Tibial nerve (tissue), 4 donors: ENCODE measurements at regions not wholly inside any gene's neighbourhood (a gene's known extent, or its start where the extent isn't known, plus 50 kb on each side); places are given as distances from the start of the nearest gene placed in this dataset.

Source experiments
- DNase-seq, 2 donors: peaks; one replicate each; pipeline ENCODE4 v3.0.0-alpha.2; 2019; ENCODE audit warnings: low spot score in 2 of 2
- H3K27ac ChIP-seq, 4 donors: fragments of 200-600 bp; sonication (generic) in 3 of 4; one replicate each; pipeline ENCODE4 v1.5.1; 2017 to 2019; ENCODE audit warnings: mild to moderate bottlenecking in 1 of 4
- H3K27me3 ChIP-seq, 2 donors: fragments of 200-600 bp; sonication (generic) in 1 of 2; one replicate each; pipeline versions ENCODE4 v1.5.1 to v1.6.0; 2017 to 2019
- H3K36me3 ChIP-seq, 3 donors: fragments of 200-600 bp; sonication (generic); one replicate each; pipeline ENCODE4 v1.5.1; 2018 to 2019
- H3K4me1 ChIP-seq, 4 donors: fragments of 200-600 bp; sonication (generic) in 3 of 4; one replicate each; pipeline ENCODE4 v1.5.1; 2017 to 2019
- H3K4me3 ChIP-seq, 4 donors: fragments of 200-600 bp; sonication (generic) in 3 of 4; one replicate each; pipeline ENCODE4 v1.5.1; 2017 to 2019; ENCODE audit warnings: mild to moderate bottlenecking in 1 of 4, moderate library complexity in 1 of 4
- H3K9me3 ChIP-seq, 4 donors: fragments of 200-600 bp; sonication (generic) in 3 of 4; one replicate each; pipeline ENCODE4 v1.5.1; 2017 to 2019
- CTCF ChIP-seq, 5 experiments: fragments of 200-600 bp in 3 of 5; fragments of 450-650 bp in 2 of 5; sonication (generic) in 3 of 5; IDR thresholded peaks; one replicate each; pipeline ENCODE4 v1.5.1; 2016 to 2019; ENCODE audit warnings: antibody characterized with exemption in 5 of 5, mild to moderate bottlenecking in 3 of 5, moderate library complexity in 2 of 5
- EP300 ChIP-seq, 2 donors: sonication (generic); formaldehyde crosslinking; IDR thresholded peaks; one replicate each; pipeline ENCODE4 v1.6.1; 2017; ENCODE audit warnings: antibody characterized with exemption in 2 of 2, mild to moderate bottlenecking in 1 of 2
- POLR2A ChIP-seq, 2 donors: fragments of 450-650 bp; IDR thresholded peaks; one replicate each; pipeline ENCODE4 v1.6.1; 2017; ENCODE audit warnings: antibody characterized with exemption in 2 of 2, mild to moderate bottlenecking in 2 of 2, moderate library complexity in 2 of 2
- WGBS, 2 donors: methylation state at CpG; one replicate each; pipeline ENCODE4 v1.1.5; 2018; 5-methylcytosine and 5-hydroxymethylcytosine counted together

DNA sequence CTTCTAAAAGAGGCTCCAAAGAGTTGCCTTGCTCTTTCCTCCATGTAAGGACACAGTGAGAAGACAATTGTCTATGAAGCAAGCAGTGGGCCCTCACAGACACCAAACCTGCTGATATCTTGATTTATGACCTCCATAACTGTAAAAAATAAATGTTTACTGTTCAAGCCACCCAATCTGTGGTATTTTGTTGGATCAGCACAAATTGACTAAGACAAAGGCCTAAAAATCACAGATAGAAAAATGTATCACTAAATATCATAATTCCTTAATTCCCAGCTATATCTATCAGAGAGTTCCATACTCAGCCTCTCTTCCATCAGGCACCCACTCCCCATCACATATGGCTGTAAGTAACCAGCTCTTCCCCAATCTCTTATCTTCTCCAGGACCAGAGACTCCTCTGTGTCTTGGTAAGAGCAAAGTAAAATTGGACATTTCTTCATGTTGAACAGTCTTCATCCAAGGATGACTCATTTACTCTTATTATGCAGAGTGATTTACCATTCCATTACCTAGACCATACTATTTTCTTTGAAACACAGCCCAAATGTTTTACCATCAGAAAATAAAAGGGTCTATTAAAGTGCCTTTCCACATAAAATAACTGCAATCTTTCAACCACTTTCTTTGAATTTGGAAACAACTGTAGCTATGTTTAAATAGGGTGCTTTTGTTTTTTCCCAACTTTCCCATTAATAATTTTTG, 503.6 kb downstream of the MRPL39 start:
- Histone ChIP-seq H3K27me3 (no peaks in the 10 kb centered on the region), H3K36me3 (no peaks in the 10 kb centered on the region), H3K4me3 (no peak overlapping the region), H3K27ac (no peak overlapping the region), H3K4me1 (no peaks in the 10 kb centered on the region), H3K9me3 (no peaks in the 10 kb centered on the region)
- TF ChIP-seq EP300 (IDR thresholded peaks at IDR 0.05) (no peak), CTCF (IDR thresholded peaks at IDR 0.05) (no peak), POLR2A (IDR thresholded peaks at IDR 0.05) (no peak)
- DNase-seq: no peak

DNA sequence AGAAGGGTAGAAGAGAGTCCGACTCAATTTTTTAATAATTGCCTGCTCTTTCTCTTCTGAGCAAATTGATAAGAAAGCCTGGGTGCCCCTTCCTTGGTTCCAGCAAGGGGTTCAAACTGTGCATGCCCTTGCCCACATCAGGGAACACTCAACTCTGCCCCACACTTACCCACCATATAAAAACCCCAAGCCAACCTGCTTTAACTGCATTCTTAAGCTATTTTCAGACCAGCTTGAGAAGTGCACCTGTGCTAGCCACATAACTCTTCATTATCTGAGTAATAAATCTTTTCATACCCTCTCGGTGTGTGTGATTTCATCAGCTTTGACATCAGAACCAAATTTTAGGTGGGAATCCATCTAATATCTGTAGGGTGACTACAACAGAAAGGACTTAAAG, 509.6 kb downstream of the MRPL39 start:
- H3K27ac ChIP-seq: no peak overlapping the region
- H3K9me3 ChIP-seq: peaks cover 0 to 20% (median 0%) of the 10 kb centered on the region in 4 donors
- WGBS, 2 donors: 84 to 87% methylated on average over 2 of the region's 2 CpGs
- H3K4me3 ChIP-seq: no peak overlapping the region
- no peak for TF ChIP-seq POLR2A (IDR thresholded peaks at IDR 0.05)
- no peak for TF ChIP-seq CTCF (IDR thresholded peaks at IDR 0.05)
- no peak for TF ChIP-seq EP300 (IDR thresholded peaks at IDR 0.05)
- H3K4me1 ChIP-seq: no peaks in the 10 kb centered on the region
- H3K36me3 ChIP-seq: no peaks in the 10 kb centered on the region
- H3K27me3 ChIP-seq: no peaks in the 10 kb centered on the region
- no peak for DNase-seq

GRCh38 chr21:25094695-25095094, 512.6 kb downstream of the MRPL39 start:
- no peak overlapping the region for H3K27ac ChIP-seq

DNA sequence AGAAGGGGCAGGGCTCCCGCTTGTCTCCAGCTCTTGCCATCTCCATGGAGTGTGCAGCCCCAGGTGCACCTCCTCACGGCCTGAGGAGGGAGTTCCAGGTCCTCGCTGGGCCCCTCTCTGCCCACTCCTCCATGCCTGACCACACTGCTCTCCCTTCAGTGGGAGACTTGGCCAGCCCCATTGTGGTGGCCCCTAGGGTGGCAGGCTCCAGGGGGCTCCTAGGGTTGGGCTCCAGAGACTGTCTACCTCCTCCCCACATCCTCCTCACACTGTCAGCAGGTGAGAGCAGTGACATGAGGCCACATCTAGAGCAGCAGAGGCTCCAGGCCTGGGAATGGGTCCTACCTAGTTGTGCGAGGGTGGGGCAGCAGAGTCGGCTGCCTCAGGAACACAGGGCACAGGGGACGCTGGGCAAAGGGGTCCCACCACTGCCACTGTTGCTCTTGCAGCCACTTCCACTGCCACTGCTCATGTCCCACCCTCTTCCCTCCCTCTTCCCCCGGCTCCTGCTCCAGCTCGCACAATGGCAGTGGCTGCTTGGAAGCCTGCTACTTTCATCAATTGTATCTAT, 514.8 kb downstream of the MRPL39 start:
- WGBS, 2 donors: 92% methylated on average over 7 to 8 of the region's 8 CpGs
- Histone ChIP-seq H3K27ac (no peak overlapping the region), H3K4me3 (no peak overlapping the region), H3K36me3 (no peaks in the 10 kb centered on the region), H3K27me3 (no peaks in the 10 kb centered on the region), H3K9me3 (peaks cover 0 to 22% (median 0%) of the 10 kb centered on the region in 4 donors), H3K4me1 (no peaks in the 10 kb centered on the region)
- no peak for DNase-seq
- TF ChIP-seq POLR2A (IDR thresholded peaks at IDR 0.05) (no peak), CTCF (IDR thresholded peaks at IDR 0.05) (no peak), EP300 (IDR thresholded peaks at IDR 0.05) (no peak)

More at GRCh38 chr21:25094695-25095094, 512.6 kb downstream of the MRPL39 start:
- DNase-seq: no peak
- 83 to 85% methylated on average over 1 of the region's 1 CpG for WGBS, 2 donors
- Histone ChIP-seq H3K9me3 (peaks cover 0 to 22% (median 0%) of the 10 kb centered on the region in 4 donors), H3K4me1 (no peaks in the 10 kb centered on the region), H3K4me3 (no peak overlapping the region), H3K36me3 (no peaks in the 10 kb centered on the region), H3K27me3 (no peaks in the 10 kb centered on the region)
- TF ChIP-seq POLR2A (IDR thresholded peaks at IDR 0.05) (no peak), CTCF (IDR thresholded peaks at IDR 0.05) (no peak), EP300 (IDR thresholded peaks at IDR 0.05) (no peak)

GRCh38 chr21:25081096-25081495, 526.2 kb downstream of the MRPL39 start:
- H3K4me1 ChIP-seq: no peaks in the 10 kb centered on the region
- H3K36me3 ChIP-seq: no peaks in the 10 kb centered on the region
- no peak overlapping the region for H3K27ac ChIP-seq
- no peaks in the 10 kb centered on the region for H3K9me3 ChIP-seq
- WGBS, 2 donors: 81 to 85% methylated on average over 4 of the region's 4 CpGs
- H3K27me3 ChIP-seq: no peaks in the 10 kb centered on the region
- DNase-seq: no peak
- TF ChIP-seq POLR2A (IDR thresholded peaks at IDR 0.05) (no peak), CTCF (IDR thresholded peaks at IDR 0.05) (no peak)
- H3K4me3 ChIP-seq: no peak overlapping the region
